DMS114 treated with DMSO at 0.1 percent for 48 hours (cell line): ENCODE measurements at regions not wholly inside any gene's neighbourhood (a gene's known extent, or its start where the extent isn't known, plus 50 kb on each side); places are given as distances from the start of the nearest gene placed in this dataset.

Experiments
- DNase-seq: peaks from one replicate; lab custom pipeline; 2025; ENCODE audit not compliant: unreplicated experiment; lab: John Stamatoyannopoulos, UW

DNA sequence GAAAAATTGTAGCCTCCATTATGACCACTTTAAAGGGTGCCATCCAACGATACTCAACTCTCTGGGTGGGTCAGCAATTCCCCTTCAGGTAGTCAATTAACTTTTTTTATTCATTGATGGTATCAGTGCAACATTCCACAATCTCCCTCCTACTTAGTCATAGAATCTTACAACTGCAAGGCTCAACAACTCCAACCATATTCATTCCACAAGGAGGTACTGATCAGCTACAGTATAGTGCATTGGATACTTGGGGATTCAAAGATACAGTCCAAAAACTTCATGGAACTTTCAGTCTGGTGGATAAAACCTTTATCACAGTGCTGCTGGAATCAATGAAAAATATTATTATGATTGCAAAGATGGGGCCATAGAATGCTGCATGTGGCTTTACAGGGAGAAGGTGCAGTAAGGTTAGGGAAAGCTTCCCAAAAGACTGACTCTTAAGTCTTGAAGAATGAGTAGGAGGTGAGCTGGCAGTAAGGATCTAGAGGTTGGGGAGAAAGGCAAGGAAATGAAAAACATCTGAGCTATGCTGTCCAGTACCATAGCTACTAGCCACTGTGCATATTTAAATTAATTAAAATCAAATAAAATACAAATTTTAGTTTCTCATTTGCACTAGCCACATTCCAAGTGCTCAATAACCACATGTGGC is 314.7 kb upstream of the PRDM1 start:
- DNase-seq: no peak

DNA sequence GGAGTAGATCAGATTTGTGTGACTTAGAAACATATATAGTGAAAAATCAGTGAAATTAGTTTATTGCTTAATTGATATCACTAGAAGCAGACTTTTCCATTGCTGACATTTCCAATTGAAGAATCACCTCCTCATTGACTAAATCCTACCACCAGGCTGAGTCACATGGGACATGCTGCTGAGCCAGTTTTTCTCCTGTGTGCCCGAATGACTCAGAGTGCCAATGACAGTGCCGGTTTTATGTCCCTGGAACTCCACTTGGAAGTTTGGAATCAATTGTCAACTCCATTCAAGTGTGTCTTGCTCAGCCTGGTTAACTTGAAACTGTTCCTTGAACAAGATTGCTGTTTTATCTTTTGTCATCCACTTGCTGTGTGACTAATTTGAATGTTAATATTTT is 316.1 kb upstream of the PRDM1 start:
- no peak for DNase-seq

DNA sequence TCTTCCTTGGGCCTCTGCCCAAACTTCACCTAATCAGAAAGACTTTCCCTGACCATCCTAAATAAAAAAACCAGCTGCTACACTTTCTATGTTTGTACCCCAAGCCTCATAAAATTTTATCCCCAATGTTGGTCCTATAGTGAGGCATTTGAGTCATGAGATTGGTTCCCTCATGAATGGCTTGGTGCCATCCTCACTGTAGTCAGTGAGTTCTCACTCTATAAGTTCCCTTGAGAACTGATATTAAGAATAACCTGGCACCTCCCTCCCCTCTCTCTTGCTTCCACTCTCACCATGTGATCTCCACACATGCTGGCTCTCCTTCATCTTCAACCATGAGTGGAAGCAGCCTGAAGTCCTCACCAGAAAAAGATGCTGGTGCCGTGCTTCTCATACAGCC is 316.9 kb upstream of the PRDM1 start:
- DNase-seq: no peak

- DNase-seq: no peak
Measured at GRCh38 chr6:105767541-105767940, 318.6 kb upstream of the PRDM1 start.

- no peak for DNase-seq
Measured at GRCh38 chr6:105765239-105765638, 320.9 kb upstream of the PRDM1 start.

DNA sequence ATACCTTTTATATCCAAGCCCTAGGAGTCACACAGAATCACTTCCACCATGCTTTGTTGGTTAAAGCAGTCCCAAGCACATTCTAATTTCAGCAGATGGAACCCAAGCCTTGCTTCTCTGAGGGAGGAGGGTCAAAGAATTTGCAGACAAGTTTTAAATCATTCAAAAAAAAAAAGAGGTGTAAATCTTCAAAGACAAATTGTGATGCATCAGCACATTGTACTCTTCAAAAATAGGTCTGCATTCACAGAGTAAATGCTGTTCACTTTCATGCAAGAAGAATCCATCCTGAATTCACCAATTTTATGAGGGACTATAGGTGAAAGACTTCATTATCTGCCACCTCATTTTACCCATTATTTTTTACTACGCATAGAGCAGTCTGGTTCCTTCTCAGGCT is 321.8 kb upstream of the PRDM1 start:
- DNase-seq: no peak

- no peak for DNase-seq
Measured at GRCh38 chr6:105763866-105764265, 322.3 kb upstream of the PRDM1 start.

DNA sequence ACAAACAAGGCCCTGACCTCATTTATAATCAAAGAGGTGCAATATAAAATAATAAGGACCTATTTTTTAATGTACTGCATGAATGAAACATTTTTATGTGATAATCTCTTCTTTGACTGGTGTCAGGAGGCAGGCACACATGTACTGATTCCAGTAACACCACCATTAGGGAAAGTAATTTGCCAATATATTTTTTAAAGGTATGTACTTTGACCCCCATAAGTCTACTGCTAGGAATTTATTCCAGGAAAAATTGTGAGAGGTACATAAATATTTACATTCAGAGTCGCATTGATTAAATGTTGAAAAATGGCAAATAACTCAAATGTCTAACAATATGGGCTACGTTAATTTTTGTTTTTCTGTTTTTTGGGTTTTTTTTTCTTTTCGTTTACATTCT is 325.4 kb upstream of the PRDM1 start:
- DNase-seq: no peak

DNA sequence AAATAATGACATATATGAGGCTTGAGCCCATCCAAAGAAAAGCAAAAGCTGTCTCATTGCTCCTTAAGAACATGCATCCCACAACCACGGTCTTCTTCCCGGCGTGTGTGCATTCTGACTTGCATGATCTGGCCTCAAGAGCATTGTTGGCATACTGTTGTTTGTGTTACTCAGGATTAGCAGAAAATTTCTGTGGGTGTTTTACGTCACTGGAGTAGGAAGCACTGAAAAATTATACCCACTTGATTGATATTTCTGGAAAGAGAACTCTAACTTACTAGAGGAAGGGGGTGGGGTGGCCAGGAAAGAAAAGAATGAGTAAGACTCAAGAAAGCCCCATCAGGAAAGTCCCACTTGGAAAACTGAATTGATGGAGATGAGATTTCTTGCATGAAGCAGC is 326.2 kb upstream of the PRDM1 start:
- DNase-seq: no peak

DNA sequence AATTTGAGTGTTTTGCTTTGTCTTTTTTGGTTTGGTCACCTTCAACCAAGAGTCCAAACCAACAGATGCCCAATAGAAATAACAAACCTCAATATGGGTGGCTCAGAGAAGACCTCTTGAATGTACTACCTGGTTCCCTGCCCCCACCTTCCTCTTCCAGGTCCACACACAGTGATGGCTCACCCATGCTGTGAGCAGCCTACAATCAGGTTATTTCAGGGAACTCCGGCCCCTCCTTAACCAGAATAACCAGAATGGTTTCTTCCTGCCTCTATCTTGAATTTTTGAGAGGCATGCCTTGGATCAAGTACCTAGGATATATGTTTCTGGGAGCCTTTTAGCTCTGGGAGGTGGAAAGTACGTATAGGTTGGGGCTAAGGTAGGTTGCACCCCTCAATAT is 327.1 kb upstream of the PRDM1 start:
- no peak for DNase-seq

- no peak for DNase-seq
Measured at GRCh38 chr6:105757512-105758200, 328.5 kb upstream of the PRDM1 start.

GRCh38 chr6:105755885-105756284 is 330.3 kb upstream of the PRDM1 start:
- no peak for DNase-seq

DNA sequence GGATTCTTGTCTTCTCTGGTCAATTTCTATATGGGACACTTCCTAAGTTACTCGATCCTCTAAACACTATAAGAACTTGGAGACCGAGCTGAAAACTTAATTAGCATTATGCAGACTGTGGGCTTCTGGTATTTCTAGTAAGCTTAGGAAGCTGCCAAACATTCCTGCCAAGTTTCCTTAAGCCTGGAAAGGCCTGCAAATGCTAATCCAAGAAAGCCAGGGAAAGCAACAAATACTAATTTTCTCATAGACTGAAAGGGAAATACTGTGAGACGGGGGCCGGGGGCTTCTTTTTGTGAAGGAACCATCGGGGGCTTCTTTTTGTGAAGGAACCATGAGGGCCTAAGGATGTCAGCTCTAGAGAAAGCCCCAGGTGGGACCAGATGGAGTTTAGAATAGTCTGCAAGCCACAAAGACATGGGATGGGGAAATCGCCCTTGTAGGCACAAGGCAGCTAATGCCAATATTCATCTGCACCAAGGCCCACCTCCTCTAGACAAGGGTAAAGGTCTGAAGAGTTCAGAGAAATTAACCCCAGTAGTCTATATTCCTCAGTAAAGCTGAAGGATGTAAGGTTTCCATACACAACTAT is 332.4 kb upstream of the PRDM1 start:
- DNase-seq: no peak

DNA sequence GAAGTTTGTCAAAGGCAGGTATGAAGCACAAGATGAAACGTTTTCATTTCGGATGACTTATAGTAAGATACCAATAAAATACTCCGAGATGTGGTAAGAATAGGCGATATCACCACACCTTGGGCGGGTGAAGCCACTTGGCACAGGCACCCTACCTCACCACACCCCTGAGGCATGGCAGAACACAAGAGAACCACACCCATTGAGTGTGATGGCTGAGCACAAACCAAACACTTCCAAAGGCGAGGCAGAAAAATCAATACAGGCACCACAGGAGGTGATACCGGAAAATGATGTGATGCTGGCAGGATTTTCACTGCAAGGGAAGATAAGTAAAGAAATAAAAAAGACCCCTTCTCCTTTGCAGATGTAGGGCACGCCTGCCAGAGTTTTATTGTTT is 332.9 kb upstream of the PRDM1 start:
- DNase-seq: no peak

GRCh38 chr6:105750089-105750488 is 336.0 kb upstream of the PRDM1 start:
- no peak for DNase-seq

- no peak for DNase-seq
Measured at GRCh38 chr6:105748737-105749161, 337.4 kb upstream of the PRDM1 start.

- no peak for DNase-seq
Measured at GRCh38 chr6:105747823-105748405, 338.2 kb upstream of the PRDM1 start.

GRCh38 chr6:105746509-105746908 is 339.6 kb upstream of the PRDM1 start:
- no peak for DNase-seq

- DNase-seq: no peak
Measured at GRCh38 chr6:105746130-105746505, 340.0 kb upstream of the PRDM1 start.

DNA sequence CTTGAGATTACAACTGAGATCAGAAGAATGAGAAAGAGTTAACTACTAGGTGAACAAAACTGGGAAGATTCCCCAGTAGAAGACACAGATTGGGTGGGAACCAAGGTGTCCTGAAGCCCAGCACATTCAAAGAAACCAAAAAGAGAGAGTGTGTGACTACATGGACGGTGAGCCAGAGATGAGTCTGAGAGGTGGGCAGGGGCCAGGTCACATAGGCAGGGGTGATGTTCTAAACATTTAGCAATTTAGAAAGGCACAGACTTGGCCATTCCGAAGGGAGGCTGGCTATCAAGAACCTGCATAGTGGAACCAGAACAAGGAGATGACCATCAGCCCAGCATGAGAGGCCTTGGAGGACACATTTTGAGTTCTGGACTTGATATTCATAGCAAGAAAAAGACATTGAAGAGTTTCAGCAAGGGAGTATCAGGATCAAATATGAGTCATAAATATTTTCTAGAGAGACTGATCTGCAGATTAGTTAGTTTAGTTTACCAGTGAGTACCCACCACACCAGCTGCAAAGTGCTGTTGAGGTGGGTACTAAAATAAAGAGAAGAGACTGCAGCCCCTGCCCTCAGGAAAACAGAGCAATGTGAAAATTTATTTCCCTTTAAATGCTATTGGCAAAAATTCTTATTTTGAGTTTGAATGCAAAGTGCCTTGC is 340.5 kb upstream of the PRDM1 start:
- DNase-seq: no peak

DNA sequence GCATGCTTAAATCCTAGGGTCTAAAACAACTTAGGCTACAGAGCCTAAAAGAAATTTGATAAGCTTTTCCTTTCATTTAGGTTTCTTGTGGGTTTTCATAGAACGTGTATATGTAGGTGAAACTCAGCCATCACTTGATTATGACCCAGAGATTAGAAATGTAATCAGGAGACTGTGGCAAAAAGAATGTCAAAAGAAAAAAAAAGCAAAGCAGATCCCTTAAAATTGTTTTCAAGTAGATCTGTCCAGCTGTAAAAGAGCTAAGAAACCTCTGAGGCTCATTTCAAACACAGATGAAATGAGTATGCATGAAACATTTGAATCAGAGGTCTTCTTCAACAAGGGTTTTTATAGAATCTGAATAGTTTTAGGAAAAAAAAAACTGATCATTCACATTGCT is 341.3 kb upstream of the PRDM1 start:
- no peak for DNase-seq
